GM19452 (cell line): ENCODE measurements at regions not wholly inside any gene's neighbourhood (a gene's known extent, or its start where the extent isn't known, plus 50 kb on each side); places are given as distances from the start of the nearest gene placed in this dataset.

Source experiments
- ATAC-seq: cut with Tn5 transposase; IDR thresholded peaks from one replicate; pipeline ENCODE4 v1.9.1; 2021; ENCODE audit not compliant: unreplicated experiment

DNA sequence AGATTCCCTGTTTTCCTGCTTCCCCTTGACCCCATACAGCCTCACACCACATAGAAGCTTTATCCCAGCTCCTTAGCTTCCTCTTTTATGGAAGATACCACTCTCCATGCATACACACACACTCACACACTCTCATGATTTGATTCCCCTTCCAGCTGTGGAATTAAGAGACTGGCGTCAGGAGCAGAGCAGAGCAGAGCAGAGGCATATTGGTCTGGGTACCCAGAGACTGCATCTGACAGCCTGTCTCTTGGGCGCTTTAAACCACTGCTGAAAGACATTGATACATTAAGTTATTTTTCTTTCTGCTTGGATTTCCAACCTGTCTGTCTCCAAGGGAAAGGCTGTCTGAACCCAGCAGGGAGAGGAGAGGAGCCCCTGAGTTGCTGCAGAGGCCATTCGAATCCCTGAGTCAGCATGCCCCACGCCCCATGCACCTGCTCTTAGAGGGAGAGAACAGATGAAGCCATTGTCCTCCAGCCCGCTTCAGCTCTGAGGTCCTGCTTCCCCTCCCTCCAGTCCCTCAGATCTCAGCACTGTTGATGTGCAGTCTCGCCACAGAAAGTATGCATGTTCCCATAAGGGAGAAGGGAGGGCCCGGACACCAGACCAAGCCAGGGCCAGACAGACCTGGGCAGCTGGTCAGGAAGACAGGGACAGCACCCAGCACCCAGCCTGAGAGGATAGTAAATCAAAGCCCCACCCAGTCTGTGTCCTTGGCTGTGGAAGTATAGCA is 66.7 kb upstream of the GJB5 start:
- ATAC-seq: no peak

DNA sequence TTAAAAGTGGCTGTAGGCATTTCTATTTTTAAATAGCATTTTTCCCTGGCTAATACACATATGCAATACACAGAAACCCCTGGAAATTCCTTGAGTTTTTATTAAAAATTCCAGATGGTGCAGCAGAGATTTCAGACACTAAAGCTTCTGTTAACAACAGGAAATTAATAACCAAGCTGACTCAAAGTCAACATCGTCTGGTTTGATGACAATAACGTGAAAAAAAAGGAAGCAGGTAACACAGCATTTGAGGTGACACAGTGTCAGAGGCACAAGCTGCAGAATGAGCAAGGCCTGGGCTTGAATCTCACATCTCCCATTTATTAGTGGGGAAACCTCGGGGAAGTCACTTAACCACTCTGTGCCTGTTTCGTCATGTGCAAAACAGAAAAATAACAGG is 64.6 kb upstream of the GJB5 start:
- no peak for ATAC-seq

DNA sequence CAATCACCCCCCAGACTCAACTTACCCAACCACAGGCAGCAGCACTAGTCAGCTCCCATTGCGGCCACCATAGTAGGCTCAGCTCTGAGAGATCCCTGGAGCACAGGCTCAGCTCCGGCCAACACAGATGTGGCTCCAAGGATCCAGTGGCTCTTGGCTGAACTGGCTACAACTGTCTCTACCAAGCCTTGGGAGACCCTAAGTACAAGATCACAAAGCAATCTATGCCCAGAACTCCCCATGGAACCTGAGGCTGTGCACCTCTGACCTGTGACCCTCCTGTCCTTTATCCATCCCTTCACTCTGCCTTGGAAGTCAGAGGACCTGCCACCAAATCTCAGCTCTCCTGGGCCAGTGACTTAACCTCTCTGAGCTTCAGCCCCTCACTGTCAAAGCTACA is 61.8 kb upstream of the GJB5 start:
- no peak for ATAC-seq

DNA sequence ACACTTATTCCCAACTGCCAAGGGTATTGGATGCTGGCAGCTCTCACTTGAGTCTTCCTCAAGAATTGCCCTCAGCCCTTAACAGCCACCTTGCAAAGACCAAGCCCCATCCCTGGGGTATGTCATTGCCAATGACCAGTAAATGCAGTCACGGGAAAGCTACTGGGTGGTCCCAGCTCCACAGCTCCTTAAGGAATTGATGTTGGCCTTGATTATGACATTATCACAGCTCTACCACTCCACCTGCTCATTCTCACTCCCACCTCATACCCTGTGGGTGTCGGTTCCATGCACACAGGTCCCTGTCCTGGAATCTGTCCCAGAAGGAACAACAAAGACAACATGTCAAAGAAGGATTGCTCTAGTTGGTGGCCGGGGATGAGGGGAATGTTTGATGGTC is 60.5 kb upstream of the GJB5 start:
- no peak for ATAC-seq

DNA sequence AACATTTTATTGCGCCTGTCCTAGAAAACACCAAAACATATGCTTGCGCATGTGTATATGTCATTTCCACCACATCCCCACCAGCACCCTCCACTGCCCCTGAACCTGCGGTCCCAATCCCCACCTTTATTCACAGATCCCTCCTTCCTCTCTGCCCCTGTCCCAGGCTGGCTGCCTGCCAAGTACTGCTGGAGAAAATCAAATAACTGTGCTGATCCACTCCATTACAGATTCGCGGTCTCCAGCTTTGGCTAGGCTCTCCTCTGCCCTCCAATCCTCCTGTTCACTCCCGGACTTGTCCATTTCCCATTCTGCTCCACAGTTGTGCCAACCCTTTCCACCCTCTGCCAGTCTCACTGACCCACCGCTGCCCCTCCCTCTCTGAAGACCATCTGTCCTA is 59.3 kb upstream of the GJB5 start:
- no peak for ATAC-seq

DNA sequence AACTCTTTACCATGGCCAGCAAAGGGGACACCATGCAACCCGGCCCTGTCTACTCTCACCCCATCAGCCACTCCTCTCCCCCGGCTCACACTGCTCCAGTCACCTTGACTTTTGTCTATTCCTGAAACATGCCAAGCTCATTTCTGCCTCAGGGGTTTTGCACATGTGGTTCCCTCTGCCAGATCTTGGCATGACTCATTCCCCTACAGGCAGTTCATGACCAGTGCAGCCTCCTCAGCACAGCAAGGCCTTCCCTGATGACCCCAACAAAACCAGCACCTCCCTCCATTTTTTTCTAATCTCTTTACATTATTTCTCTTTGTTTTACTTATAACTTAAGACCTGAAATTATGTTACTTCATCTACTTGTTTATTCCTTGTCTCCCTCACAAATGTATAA is 58.6 kb upstream of the GJB5 start:
- no peak for ATAC-seq

DNA sequence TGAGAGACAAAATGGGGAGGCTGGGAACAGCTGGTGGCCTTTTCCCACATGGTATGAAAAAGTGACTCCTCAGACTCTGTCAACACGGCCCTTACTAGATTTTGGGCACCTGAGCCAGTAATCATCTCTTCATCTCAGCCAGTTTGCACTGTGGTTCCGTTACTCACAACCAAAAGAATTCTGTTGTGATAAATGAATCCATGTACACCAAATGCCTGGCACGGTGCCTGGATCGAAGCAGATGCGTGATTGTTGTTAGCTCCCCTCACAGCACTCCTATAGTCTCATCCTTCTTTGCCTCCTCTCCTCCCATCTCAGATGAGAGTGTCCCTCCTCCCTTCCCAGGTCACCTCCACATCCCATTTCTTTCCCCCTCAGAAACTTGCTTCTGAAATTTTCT is 57.9 kb upstream of the GJB5 start:
- ATAC-seq: no peak

DNA sequence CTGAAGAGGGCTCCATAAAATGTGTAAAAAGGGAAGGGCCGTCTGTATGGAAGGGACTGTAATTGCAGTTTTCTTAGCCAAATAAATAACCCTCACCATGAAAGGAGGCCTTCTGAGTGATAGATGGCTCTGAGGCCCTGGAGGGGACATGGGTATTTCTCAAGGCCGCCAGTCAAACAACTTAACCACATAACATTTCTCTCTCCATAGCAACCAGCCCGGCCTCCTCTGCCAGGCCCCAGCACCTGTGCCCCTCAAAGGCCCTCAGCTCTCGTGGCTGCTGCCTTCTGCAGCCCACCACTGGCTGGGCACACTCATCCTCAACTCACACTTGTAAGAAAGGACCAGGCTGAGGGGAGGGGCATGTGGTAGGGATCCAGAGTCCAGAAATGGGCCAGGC is 57.0 kb upstream of the GJB5 start:
- ATAC-seq: no peak

DNA sequence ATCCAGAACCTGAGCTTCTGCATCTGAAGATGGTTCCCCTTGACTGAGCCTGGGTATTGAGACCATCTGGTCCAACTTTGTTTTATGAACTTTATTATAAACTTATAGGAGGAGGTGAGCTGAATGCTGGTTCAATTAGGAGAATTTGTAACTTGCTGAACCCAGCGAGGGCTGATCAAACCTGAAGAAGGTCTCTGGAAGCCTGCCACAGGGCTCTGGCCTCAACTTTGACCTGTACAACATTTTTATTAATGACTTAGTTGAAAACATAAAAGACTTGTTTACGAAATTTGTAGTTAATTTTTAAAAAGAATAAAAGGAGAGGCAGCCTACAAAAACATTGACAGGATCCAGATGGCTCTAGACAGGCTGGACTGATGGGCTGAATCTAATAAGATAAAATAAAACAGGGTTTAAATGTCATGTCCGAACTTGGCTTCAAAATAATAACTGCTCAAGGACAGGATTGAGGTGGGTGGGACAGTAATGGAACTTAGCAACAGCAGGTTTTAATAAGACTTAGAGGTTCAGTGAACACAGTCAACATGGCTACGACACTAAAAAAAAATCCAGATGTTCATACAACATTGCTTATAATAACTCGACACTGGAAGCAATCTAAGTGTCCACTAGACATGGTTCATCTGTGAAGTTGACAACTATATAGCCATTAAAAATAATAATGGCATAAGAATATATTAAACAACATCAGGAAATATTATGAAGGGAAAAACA is 53.4 kb upstream of the GJB5 start:
- ATAC-seq: no peak
